Stimulated activated naive CD8-positive, alpha-beta T cell treated with anti-CD3 and anti-CD28 coated beads, Interleukin-15, amount 100 ng/mL, for 72 hours (primary cell): ENCODE measurements at regions not wholly inside any gene's neighbourhood (a gene's known extent, or its start where the extent isn't known, plus 50 kb on each side); places are given as distances from the start of the nearest gene placed in this dataset.

Experiments
- ATAC-seq: fragments of 150-1000 bp; cut with Tn5 transposase; 2 replicates; pipeline ENCODE4 v1.10.0; 2021; ENCODE audit warnings: mild to moderate bottlenecking, moderate library complexity
- DNase-seq, 2 donors: peaks; one replicate each; pipeline ENCODE4 v3.0.0; 2021 to 2022
- H3K27ac Mint-ChIP-seq, 2 donors: one replicate each; pipeline ENCODE4 v1.8.0; 2022; ENCODE audit warnings: mild to moderate bottlenecking in 2 of 2, mixed read lengths in 2 of 2, moderate library complexity in 2 of 2
- H3K27me3 Mint-ChIP-seq: one replicate; pipeline ENCODE4 v1.8.0; 2022; ENCODE audit warnings: mixed read lengths
- H3K4me1 Mint-ChIP-seq: one replicate; pipeline ENCODE4 v1.8.0; 2022; ENCODE audit warnings: mild to moderate bottlenecking, mixed read lengths
- H3K4me3 Mint-ChIP-seq, 2 donors: one replicate each; pipeline ENCODE4 v1.8.0; 2022; ENCODE audit warnings: mild to moderate bottlenecking in 2 of 2, mixed read lengths in 2 of 2, moderate library complexity in 1 of 2
- H3K9me3 Mint-ChIP-seq, 2 donors: one replicate each; pipeline ENCODE4 v1.8.0; 2022; ENCODE audit warnings: mixed read lengths in 2 of 2

GRCh38 chr2:183259921-183260320, 135.7 kb downstream of the NUP35 start:
- DNase-seq (no peak), ATAC-seq (no peak)
- peaks cover 3 to 8% of the 10 kb centered on the region in 2 donors for H3K9me3 Mint-ChIP-seq
- no peak overlapping the region for H3K27ac Mint-ChIP-seq
- no peaks in the 10 kb centered on the region for H3K4me1 Mint-ChIP-seq
- H3K27me3 Mint-ChIP-seq, result no peaks in the 10 kb centered on the region
- no peak overlapping the region for H3K4me3 Mint-ChIP-seq

GRCh38 chr2:183260527-183260926, 136.3 kb downstream of the NUP35 start:
- Mint-ChIP-seq H3K4me1 (no peaks in the 10 kb centered on the region), H3K9me3 (peaks cover 4 to 8% of the 10 kb centered on the region in 2 donors), H3K27ac (no peak overlapping the region), H3K4me3 (no peak overlapping the region), H3K27me3 (no peaks in the 10 kb centered on the region)
- DNase-seq, result peak in 1 of 2 donors; percentile 6
- no peak for ATAC-seq

- DNase-seq (no peak), ATAC-seq (no peak)
- Mint-ChIP-seq H3K9me3 (peaks cover 12 to 22% of the 10 kb centered on the region in 2 donors), H3K4me1 (no peaks in the 10 kb centered on the region), H3K27ac (no peak overlapping the region), H3K27me3 (no peaks in the 10 kb centered on the region), H3K4me3 (no peak overlapping the region)
Observed at GRCh38 chr2:183264890-183265535, 140.8 kb downstream of the NUP35 start.

GRCh38 chr2:183267148-183267827, 143.0 kb downstream of the NUP35 start:
- Mint-ChIP-seq H3K9me3 (peaks cover 17 to 23% of the 10 kb centered on the region in 2 donors), H3K27me3 (no peaks in the 10 kb centered on the region), H3K4me1 (no peaks in the 10 kb centered on the region), H3K27ac (no peak overlapping the region), H3K4me3 (no peak overlapping the region)
- DNase-seq (no peak), ATAC-seq (no peak)

GRCh38 chr2:183269956-183270355, 145.7 kb downstream of the NUP35 start:
- peaks cover 14 to 23% of the 10 kb centered on the region in 2 donors for H3K9me3 Mint-ChIP-seq
- no peaks in the 10 kb centered on the region for H3K27me3 Mint-ChIP-seq
- ATAC-seq (no peak), DNase-seq (no peak)
- no peak overlapping the region for H3K4me3 Mint-ChIP-seq
- H3K4me1 Mint-ChIP-seq, result no peaks in the 10 kb centered on the region
- H3K27ac Mint-ChIP-seq, result no peak overlapping the region

GRCh38 chr2:183283209-183283608, 159.0 kb downstream of the NUP35 start:
- no peaks in the 10 kb centered on the region for H3K27me3 Mint-ChIP-seq

GRCh38 chr2:183284606-183285005, 160.4 kb downstream of the NUP35 start:
- Mint-ChIP-seq H3K4me1 (no peaks in the 10 kb centered on the region), H3K9me3 (peaks cover 0 to 6% of the 10 kb centered on the region in 2 donors), H3K4me3 (no peak overlapping the region), H3K27me3 (no peaks in the 10 kb centered on the region), H3K27ac (no peak overlapping the region)
- ATAC-seq, result no peak
- no peak for DNase-seq

More at GRCh38 chr2:183283209-183283608, 159.0 kb downstream of the NUP35 start:
- H3K4me1 Mint-ChIP-seq, result no peaks in the 10 kb centered on the region
- peak overlapping the region in 1 of 2 donors; percentile 13 for H3K27ac Mint-ChIP-seq
- DNase-seq, result no peak
- peaks cover 0 to 6% of the 10 kb centered on the region in 2 donors for H3K9me3 Mint-ChIP-seq
- ATAC-seq, result no peak
- H3K4me3 Mint-ChIP-seq, result no peak overlapping the region

- Mint-ChIP-seq H3K4me1 (no peaks in the 10 kb centered on the region), H3K9me3 (peaks cover 0 to 15% of the 10 kb centered on the region in 2 donors), H3K27ac (no peak overlapping the region), H3K4me3 (no peak overlapping the region), H3K27me3 (no peaks in the 10 kb centered on the region)
- ATAC-seq (no peak), DNase-seq (no peak)
Observed at GRCh38 chr2:183291436-183291835, 167.2 kb downstream of the NUP35 start.

GRCh38 chr2:183292028-183292427, 167.8 kb downstream of the NUP35 start:
- DNase-seq (no peak), ATAC-seq (no peak)
- Mint-ChIP-seq H3K4me1 (no peaks in the 10 kb centered on the region), H3K4me3 (no peak overlapping the region), H3K27ac (no peak overlapping the region), H3K27me3 (no peaks in the 10 kb centered on the region), H3K9me3 (peaks cover 0 to 18% of the 10 kb centered on the region in 2 donors)

GRCh38 chr2:183339311-183339710, 215.1 kb downstream of the NUP35 start:
- H3K27ac Mint-ChIP-seq, result no peak overlapping the region
- H3K9me3 Mint-ChIP-seq, result peaks cover 7% of the 10 kb centered on the region in 2 donors
- DNase-seq (no peak), ATAC-seq (no peak)
- H3K4me3 Mint-ChIP-seq, result no peak overlapping the region
- no peaks in the 10 kb centered on the region for H3K27me3 Mint-ChIP-seq
- no peaks in the 10 kb centered on the region for H3K4me1 Mint-ChIP-seq

GRCh38 chr2:183341057-183341456, 216.8 kb downstream of the NUP35 start:
- Mint-ChIP-seq H3K4me3 (no peak overlapping the region), H3K9me3 (peaks cover 0 to 7% of the 10 kb centered on the region in 2 donors), H3K4me1 (no peaks in the 10 kb centered on the region), H3K27me3 (no peaks in the 10 kb centered on the region), H3K27ac (no peak overlapping the region)
- no peak for ATAC-seq
- no peak for DNase-seq

- Mint-ChIP-seq H3K27me3 (no peaks in the 10 kb centered on the region), H3K4me1 (no peaks in the 10 kb centered on the region), H3K27ac (no peak overlapping the region), H3K9me3 (no peaks in the 10 kb centered on the region), H3K4me3 (no peak overlapping the region)
- ATAC-seq (no peak), DNase-seq (no peak)
Observed at GRCh38 chr2:183347969-183348368, 223.7 kb downstream of the NUP35 start.

GRCh38 chr2:183348492-183348891, 224.2 kb downstream of the NUP35 start:
- no peaks in the 10 kb centered on the region for H3K4me1 Mint-ChIP-seq
- no peak overlapping the region for H3K27ac Mint-ChIP-seq
- H3K9me3 Mint-ChIP-seq, result no peaks in the 10 kb centered on the region
- no peaks in the 10 kb centered on the region for H3K27me3 Mint-ChIP-seq
- no peak overlapping the region for H3K4me3 Mint-ChIP-seq
- DNase-seq (no peak), ATAC-seq (no peak)

GRCh38 chr2:183349091-183349490, 224.8 kb downstream of the NUP35 start:
- no peak overlapping the region for H3K27ac Mint-ChIP-seq
- H3K4me3 Mint-ChIP-seq, result no peak overlapping the region
- H3K9me3 Mint-ChIP-seq, result no peaks in the 10 kb centered on the region
- no peaks in the 10 kb centered on the region for H3K27me3 Mint-ChIP-seq
- ATAC-seq (no peak), DNase-seq (no peak)
- no peaks in the 10 kb centered on the region for H3K4me1 Mint-ChIP-seq

- H3K4me1 Mint-ChIP-seq, result no peaks in the 10 kb centered on the region
- H3K9me3 Mint-ChIP-seq, result no peaks in the 10 kb centered on the region
- no peak for ATAC-seq
- DNase-seq, result no peak
- H3K4me3 Mint-ChIP-seq, result no peak overlapping the region
- H3K27me3 Mint-ChIP-seq, result no peaks in the 10 kb centered on the region
- H3K27ac Mint-ChIP-seq, result no peak overlapping the region
Observed at GRCh38 chr2:183359867-183360266, 235.6 kb downstream of the NUP35 start.

GRCh38 chr2:183371545-183371944, 247.3 kb downstream of the NUP35 start:
- no peak overlapping the region for H3K4me3 Mint-ChIP-seq
- ATAC-seq (peak; percentile 60), DNase-seq (no peak)
- peak overlapping the region in 1 of 2 donors; percentile 1 for H3K27ac Mint-ChIP-seq
- no peaks in the 10 kb centered on the region for H3K4me1 Mint-ChIP-seq
- H3K27me3 Mint-ChIP-seq, result no peaks in the 10 kb centered on the region
- H3K9me3 Mint-ChIP-seq, result no peaks in the 10 kb centered on the region
